Endodermal cell (in vitro differentiated cells): ENCODE measurements at regions not wholly inside any gene's neighbourhood (a gene's known extent, or its start where the extent isn't known, plus 50 kb on each side); places are given as distances from the start of the nearest gene placed in this dataset.

Source experiments
- DNase-seq: peaks from one replicate; pipeline ENCODE4 v3.0.0-alpha.2; 2017
- H3K27ac ChIP-seq: 2 replicates; pipeline ENCODE4 v1.5.1; 2013; ENCODE audit warnings: mild to moderate bottlenecking, low read depth, low read length, moderate library complexity
- H3K27me3 ChIP-seq: 2 replicates; pipeline ENCODE4 v1.6.1; 2013; ENCODE audit warnings: mild to moderate bottlenecking, low read length, moderate library complexity; ENCODE audit not compliant: insufficient read depth, control insufficient read depth, poor library complexity, severe bottlenecking
- H3K36me3 ChIP-seq: 2 replicates; pipeline ENCODE4 v1.7.0; 2013; ENCODE audit warnings: mild to moderate bottlenecking, low read length, moderate library complexity; ENCODE audit not compliant: control insufficient read depth, insufficient read depth
- H3K4me1 ChIP-seq: one replicate; pipeline ENCODE4 v1.7.0; 2013; ENCODE audit warnings: low read length; ENCODE audit not compliant: control insufficient read depth, insufficient read depth
- H3K4me3 ChIP-seq: 2 replicates; pipeline ENCODE4 v1.5.1; 2013; ENCODE audit warnings: mild to moderate bottlenecking, low read length, moderate library complexity
- H3K9ac ChIP-seq: 2 replicates; pipeline ENCODE4 v1.6.1; 2013; ENCODE audit warnings: mild to moderate bottlenecking, low read length, moderate library complexity; ENCODE audit not compliant: poor library complexity, severe bottlenecking; ENCODE audit errors: extremely low read depth
- H3K9me3 ChIP-seq: 2 replicates; pipeline ENCODE4 v1.6.1; 2013; ENCODE audit warnings: mild to moderate bottlenecking, low read length, moderate library complexity; ENCODE audit not compliant: control insufficient read depth
- H3K27ac Mint-ChIP-seq: 2 replicates; pipeline ENCODE4 v1.8.0; 2020; ENCODE audit warnings: mixed read lengths
- H3K27me3 Mint-ChIP-seq: 2 replicates; pipeline ENCODE4 v1.8.0; 2021; ENCODE audit warnings: mild to moderate bottlenecking, mixed read lengths; ENCODE audit not compliant: insufficient read depth
- H3K36me3 Mint-ChIP-seq: 2 replicates; pipeline ENCODE4 v1.8.0; 2020; ENCODE audit warnings: low read depth, mixed read lengths
- H3K4me1 Mint-ChIP-seq: 2 replicates; pipeline ENCODE4 v1.8.0; 2020; ENCODE audit warnings: mixed read lengths
- H3K4me3 Mint-ChIP-seq: 2 replicates; pipeline ENCODE4 v1.8.0; 2020; ENCODE audit warnings: mild to moderate bottlenecking, moderate library complexity, mixed read lengths
- H3K9me3 Mint-ChIP-seq: 2 replicates; pipeline ENCODE4 v1.8.0; 2020; ENCODE audit warnings: mild to moderate bottlenecking, mixed read lengths
- WGBS, 2 experiments: methylation state at CpG; one replicate each; pipeline versions ENCODE4 v1.1.5 to v1.1.7; 2013; ENCODE audit warnings: missing lambda C conversion rate in 2 of 2, mixed read lengths in 1 of 2; ENCODE audit not compliant: insufficient coverage in 1 of 2, insufficient read length in 1 of 2; 5-methylcytosine and 5-hydroxymethylcytosine counted together
- TF ChIP-seq, protein P1 (sequence below): fragments of 200-600 bp; sonication (generic); conservative IDR thresholded peaks from 2 replicates; pipeline ENCODE4 v1.5.0; 2021; ENCODE audit warnings: antibody characterized with exemption, mild to moderate bottlenecking

DNA sequence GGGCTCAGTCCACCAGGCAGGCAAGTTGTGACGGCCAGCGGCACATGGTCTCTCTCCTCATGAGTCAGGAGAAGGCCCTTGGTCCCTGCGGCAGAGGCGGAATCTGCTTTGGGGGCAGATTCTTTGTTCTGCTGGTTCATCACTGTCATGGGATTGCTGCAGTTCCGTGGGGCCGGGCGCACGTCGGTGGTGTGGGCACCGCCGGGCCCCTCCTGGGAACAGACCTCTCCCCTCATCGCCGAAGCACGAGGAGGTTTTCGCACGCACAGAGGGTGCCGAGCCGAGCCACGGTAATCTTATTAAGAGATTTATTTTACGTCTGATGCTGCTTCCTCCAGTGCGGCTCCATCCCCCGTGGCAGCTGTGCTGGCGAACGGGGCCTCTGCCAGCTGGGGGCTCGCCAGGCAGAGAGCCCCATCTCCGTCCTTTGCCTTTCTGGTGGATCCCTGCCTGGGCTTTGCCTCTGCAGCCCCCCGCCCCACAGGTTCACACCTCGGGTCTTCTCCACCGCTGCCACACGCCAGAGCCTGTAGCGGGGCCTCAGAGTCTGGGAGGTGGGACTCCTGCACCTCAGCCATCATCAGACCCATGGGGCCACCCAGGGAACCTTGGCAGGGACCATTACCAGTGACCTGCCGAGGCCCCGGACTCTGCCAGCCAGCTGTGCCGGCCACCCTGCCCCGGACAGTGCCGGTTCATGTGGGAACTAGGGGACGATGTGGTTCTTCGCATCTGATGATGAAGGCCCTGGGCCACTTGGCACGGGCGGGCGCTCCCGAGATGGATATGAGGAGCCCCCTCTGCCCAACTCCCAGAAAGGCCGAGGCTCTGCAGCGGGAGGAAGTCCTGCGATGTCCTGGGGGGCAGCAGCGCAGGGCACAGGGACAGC is 86.7 kb upstream of the NKX1-1 start:
- H3K36me3 Mint-ChIP-seq = no peaks in the 10 kb centered on the region
- no peaks in the 10 kb centered on the region for H3K9me3 ChIP-seq
- H3K27ac ChIP-seq = no peak overlapping the region
- no peaks in the 10 kb centered on the region for H3K36me3 ChIP-seq
- H3K27me3 ChIP-seq = no peaks in the 10 kb centered on the region
- peaks cover 2% of the 10 kb centered on the region for H3K27me3 Mint-ChIP-seq
- 91% methylated on average over 36 to 46 of the region's 46 CpGs for WGBS, 2 experiments
- no peaks in the 10 kb centered on the region for H3K4me1 Mint-ChIP-seq
- no peaks in the 10 kb centered on the region for H3K9me3 Mint-ChIP-seq
- no peak overlapping the region for H3K9ac ChIP-seq
- peak; percentile 44 for DNase-seq
- H3K27ac Mint-ChIP-seq = no peak overlapping the region
- TF ChIP-seq, protein P1, sequence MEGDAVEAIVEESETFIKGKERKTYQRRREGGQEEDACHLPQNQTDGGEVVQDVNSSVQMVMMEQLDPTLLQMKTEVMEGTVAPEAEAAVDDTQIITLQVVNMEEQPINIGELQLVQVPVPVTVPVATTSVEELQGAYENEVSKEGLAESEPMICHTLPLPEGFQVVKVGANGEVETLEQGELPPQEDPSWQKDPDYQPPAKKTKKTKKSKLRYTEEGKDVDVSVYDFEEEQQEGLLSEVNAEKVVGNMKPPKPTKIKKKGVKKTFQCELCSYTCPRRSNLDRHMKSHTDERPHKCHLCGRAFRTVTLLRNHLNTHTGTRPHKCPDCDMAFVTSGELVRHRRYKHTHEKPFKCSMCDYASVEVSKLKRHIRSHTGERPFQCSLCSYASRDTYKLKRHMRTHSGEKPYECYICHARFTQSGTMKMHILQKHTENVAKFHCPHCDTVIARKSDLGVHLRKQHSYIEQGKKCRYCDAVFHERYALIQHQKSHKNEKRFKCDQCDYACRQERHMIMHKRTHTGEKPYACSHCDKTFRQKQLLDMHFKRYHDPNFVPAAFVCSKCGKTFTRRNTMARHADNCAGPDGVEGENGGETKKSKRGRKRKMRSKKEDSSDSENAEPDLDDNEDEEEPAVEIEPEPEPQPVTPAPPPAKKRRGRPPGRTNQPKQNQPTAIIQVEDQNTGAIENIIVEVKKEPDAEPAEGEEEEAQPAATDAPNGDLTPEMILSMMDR = no peak
- no peak overlapping the region for H3K4me3 Mint-ChIP-seq
- H3K4me3 ChIP-seq = no peak overlapping the region
- no peaks in the 10 kb centered on the region for H3K4me1 ChIP-seq

DNA sequence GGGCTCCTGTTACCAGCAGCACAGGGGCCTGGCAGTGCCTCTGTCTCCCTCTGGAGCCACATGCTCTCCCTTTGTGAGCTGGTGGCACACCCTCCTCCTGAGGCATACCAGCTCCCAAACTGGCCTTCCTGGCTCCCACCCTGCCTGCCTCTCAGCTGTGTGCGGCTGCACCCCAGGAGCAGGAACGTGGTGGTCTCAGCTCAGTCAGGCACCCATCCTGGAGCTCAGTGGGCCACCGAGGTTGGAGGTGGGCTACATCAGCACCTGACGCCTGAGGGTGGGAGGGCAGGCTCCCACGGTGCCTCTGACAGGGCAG is 85.9 kb upstream of the NKX1-1 start:
- Histone ChIP-seq H3K4me3 (no peak overlapping the region), H3K9me3 (no peaks in the 10 kb centered on the region), H3K4me1 (no peaks in the 10 kb centered on the region), H3K36me3 (no peaks in the 10 kb centered on the region), H3K27me3 (no peaks in the 10 kb centered on the region), H3K9ac (no peak overlapping the region), H3K27ac (no peak overlapping the region)
- Mint-ChIP-seq H3K4me3 (no peak overlapping the region), H3K27ac (no peak overlapping the region), H3K9me3 (peaks cover 7% of the 10 kb centered on the region), H3K36me3 (no peaks in the 10 kb centered on the region), H3K27me3 (peaks cover 2% of the 10 kb centered on the region), H3K4me1 (no peaks in the 10 kb centered on the region)
- TF ChIP-seq, protein P1 = no peak
- WGBS, 2 experiments = 88 to 100% methylated on average over 1 to 5 of the region's 5 CpGs
- peak; percentile 31 for DNase-seq

DNA sequence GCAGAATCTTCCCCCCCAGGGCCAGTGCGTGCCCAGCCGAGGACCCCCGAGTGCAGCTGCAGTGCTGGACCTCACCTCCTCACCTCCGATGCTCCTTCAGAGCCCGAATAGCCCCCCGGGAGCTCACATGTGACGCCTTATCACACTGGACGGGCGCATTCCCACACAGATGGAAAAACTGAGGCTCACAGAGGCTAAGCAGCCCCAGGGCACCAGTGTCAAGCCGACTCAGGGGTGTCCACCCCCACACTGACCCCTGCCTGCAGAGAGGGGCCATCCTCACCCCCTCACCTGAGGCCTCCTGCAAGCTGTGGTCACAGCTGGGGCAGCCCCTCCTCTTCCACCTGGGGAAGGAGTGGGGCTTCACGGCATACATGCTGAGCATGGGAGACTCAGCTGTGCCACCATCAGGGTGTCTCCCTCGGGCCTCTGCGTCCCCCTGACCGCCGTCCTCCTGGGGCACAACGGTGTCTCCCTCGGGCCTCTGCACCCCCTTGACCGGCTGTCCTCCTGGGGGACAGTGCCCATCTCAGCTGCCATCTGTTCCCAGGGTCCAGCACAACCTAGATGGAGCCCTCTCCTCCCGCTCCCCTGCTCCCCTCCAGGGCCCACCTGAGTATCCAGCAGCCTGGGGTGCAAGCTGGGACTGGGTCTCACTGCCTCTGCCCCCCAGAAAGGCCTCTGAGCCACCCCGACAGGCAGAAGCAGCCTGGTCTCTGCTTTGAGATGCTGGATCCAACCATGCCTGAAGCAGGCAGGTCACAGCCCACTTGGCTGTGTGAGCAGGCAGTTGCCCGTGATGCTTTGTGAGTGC is 85.3 kb upstream of the NKX1-1 start:
- no peaks in the 10 kb centered on the region for H3K36me3 Mint-ChIP-seq
- Histone ChIP-seq H3K9ac (no peak overlapping the region), H3K9me3 (peaks cover 1% of the 10 kb centered on the region), H3K4me1 (no peaks in the 10 kb centered on the region), H3K27me3 (no peaks in the 10 kb centered on the region), H3K27ac (no peak overlapping the region), H3K4me3 (no peak overlapping the region), H3K36me3 (no peaks in the 10 kb centered on the region)
- H3K4me1 Mint-ChIP-seq = no peaks in the 10 kb centered on the region
- TF ChIP-seq, protein P1 = no peak
- peak; percentile 38 for DNase-seq
- H3K27me3 Mint-ChIP-seq = peaks cover 3% of the 10 kb centered on the region
- no peak overlapping the region for H3K4me3 Mint-ChIP-seq
- WGBS, 2 experiments = 90 to 98% methylated on average over 9 to 21 of the region's 21 CpGs
- H3K27ac Mint-ChIP-seq = no peak overlapping the region
- H3K9me3 Mint-ChIP-seq = peaks cover 9% of the 10 kb centered on the region
